ENCODE measurements at regions not wholly inside any gene's neighbourhood (a gene's known extent, or its start where the extent isn't known, plus 50 kb on each side); places are given as distances from the start of the nearest gene placed in this dataset.

DNA sequence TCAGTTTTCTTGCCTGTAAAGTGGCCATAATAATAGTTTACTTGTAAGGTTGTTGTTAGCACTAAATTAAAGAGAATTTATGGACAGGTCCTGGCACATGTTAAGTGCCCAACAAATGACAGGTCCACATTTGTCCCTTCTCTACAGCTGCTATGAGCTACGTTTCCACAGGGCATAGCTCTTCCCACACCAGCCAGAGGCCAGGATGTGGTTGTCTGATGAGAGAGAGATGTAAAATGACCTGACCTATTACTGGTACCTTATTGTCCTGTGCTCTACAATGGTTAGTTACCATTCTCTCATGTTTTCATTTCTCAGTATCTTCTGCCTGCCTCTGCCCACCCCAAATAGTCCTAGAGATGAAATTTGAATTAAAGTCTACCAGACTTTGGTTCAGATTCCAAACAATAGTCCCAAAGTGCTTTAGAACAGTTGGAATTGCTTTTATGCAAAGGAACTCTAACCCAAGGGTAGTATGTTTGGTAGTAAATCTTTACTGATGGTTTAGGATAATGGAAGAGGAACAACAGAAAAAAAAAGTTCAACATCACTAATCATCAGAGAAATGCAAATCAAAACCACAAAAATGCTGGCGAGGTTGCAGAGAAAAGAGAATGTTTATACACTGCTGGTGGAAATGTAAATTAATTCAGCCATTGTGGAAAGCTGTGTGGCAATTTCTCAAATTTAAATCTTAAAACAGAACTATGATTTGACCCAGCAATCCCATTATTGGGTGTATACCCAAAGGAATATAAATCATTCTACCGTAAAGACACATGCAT lies 57.1 kb upstream of the ANKFN1 start:
- H3K27me3 ChIP-seq (ENCODE audit: insufficient read depth, poor library complexity, severe bottlenecking), result no peaks in the 10 kb centered on the region
- no peak for DNase-seq (ENCODE audit: low read depth in 1 of 2, low spot score in 1 of 2)
- no peak for TF ChIP-seq SPI1 (IDR thresholded peaks at IDR 0.05; ENCODE audit: borderline replicate concordance, low read depth)
- TF ChIP-seq POLR2AphosphoS5 (IDR thresholded peaks at IDR 0.05; ENCODE audit: low read depth), result no peak
- TF ChIP-seq, protein P1, sequence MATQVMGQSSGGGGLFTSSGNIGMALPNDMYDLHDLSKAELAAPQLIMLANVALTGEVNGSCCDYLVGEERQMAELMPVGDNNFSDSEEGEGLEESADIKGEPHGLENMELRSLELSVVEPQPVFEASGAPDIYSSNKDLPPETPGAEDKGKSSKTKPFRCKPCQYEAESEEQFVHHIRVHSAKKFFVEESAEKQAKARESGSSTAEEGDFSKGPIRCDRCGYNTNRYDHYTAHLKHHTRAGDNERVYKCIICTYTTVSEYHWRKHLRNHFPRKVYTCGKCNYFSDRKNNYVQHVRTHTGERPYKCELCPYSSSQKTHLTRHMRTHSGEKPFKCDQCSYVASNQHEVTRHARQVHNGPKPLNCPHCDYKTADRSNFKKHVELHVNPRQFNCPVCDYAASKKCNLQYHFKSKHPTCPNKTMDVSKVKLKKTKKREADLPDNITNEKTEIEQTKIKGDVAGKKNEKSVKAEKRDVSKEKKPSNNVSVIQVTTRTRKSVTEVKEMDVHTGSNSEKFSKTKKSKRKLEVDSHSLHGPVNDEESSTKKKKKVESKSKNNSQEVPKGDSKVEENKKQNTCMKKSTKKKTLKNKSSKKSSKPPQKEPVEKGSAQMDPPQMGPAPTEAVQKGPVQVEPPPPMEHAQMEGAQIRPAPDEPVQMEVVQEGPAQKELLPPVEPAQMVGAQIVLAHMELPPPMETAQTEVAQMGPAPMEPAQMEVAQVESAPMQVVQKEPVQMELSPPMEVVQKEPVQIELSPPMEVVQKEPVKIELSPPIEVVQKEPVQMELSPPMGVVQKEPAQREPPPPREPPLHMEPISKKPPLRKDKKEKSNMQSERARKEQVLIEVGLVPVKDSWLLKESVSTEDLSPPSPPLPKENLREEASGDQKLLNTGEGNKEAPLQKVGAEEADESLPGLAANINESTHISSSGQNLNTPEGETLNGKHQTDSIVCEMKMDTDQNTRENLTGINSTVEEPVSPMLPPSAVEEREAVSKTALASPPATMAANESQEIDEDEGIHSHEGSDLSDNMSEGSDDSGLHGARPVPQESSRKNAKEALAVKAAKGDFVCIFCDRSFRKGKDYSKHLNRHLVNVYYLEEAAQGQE (IDR thresholded peaks at IDR 0.05; ENCODE audit: insufficient replicate concordance, low read depth), result no peak
- TF ChIP-seq, protein P2, sequence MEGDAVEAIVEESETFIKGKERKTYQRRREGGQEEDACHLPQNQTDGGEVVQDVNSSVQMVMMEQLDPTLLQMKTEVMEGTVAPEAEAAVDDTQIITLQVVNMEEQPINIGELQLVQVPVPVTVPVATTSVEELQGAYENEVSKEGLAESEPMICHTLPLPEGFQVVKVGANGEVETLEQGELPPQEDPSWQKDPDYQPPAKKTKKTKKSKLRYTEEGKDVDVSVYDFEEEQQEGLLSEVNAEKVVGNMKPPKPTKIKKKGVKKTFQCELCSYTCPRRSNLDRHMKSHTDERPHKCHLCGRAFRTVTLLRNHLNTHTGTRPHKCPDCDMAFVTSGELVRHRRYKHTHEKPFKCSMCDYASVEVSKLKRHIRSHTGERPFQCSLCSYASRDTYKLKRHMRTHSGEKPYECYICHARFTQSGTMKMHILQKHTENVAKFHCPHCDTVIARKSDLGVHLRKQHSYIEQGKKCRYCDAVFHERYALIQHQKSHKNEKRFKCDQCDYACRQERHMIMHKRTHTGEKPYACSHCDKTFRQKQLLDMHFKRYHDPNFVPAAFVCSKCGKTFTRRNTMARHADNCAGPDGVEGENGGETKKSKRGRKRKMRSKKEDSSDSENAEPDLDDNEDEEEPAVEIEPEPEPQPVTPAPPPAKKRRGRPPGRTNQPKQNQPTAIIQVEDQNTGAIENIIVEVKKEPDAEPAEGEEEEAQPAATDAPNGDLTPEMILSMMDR (IDR thresholded peaks at IDR 0.05; ENCODE audit: insufficient read depth, low read length), result no peak
- TF ChIP-seq GABPA (IDR thresholded peaks at IDR 0.05; ENCODE audit: low read depth), result no peak

DNA sequence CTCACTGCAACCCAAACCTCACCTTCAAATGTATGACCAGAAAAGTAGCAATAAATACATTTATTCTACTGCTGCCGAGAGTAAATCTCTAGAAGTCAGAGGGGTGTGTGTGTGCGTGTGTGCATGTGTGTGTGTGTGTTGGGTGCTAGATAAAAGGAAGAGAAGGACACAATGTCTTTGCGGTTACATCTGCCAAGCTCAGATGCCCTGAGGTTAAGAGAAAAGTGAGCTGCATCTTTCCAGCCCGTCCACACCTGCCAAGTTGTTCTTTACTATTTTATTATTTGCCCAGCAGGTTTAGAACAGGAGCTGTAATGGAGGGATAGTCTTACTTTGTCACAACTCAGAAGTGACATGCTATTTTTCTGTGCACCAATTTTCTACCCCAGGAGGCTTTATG lies 54.5 kb upstream of the ANKFN1 start:
- H3K27ac ChIP-seq (replicated peaks), result no peak overlapping the region
- TF ChIP-seq POLR2AphosphoS5 (IDR thresholded peaks at IDR 0.05; ENCODE audit: low read depth) (no peak), SPI1 (IDR thresholded peaks at IDR 0.05; ENCODE audit: borderline replicate concordance, low read depth) (no peak), GABPA (IDR thresholded peaks at IDR 0.05; ENCODE audit: low read depth) (no peak)
- TF ChIP-seq, protein P1 (IDR thresholded peaks at IDR 0.05; ENCODE audit: insufficient replicate concordance, low read depth), result no peak
- TF ChIP-seq, protein P2 (IDR thresholded peaks at IDR 0.05; ENCODE audit: insufficient read depth, low read length), result no peak

More for the DNA sequence above, 57.1 kb upstream of the ANKFN1 start:
- no peak overlapping the region for H3K27ac ChIP-seq (replicated peaks)
- H3K4me3 ChIP-seq (replicated peaks; ENCODE audit: insufficient read depth, low read length), result no peak overlapping the region

DNA sequence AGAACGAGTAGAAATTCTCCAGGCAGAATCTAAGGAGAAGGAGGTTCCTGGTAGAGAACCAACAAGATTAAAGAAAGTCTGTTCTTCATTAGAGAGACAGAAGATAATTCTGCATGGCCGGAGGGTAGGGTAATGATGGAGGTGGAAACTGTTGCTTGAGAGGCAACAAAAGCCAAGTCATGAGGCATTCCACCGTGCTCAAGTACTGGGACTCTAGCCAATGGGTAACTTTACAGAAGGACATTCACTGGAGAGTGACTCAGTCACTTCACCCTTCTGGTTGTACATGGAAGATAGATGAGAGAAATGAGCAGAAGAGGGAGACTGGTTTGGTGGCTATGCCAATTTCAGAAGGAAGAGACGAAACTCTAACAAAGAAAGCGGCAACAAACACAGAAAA lies 53.6 kb upstream of the ANKFN1 start:
- DNase-seq (ENCODE audit: low read depth in 1 of 2, low spot score in 1 of 2), result no peak

More for the DNA sequence above, 54.5 kb upstream of the ANKFN1 start:
- Histone ChIP-seq H3K4me3 (replicated peaks; ENCODE audit: insufficient read depth, low read length) (no peak overlapping the region), H3K27me3 (ENCODE audit: insufficient read depth, poor library complexity, severe bottlenecking) (no peaks in the 10 kb centered on the region)
- no peak for DNase-seq (ENCODE audit: low read depth in 1 of 2, low spot score in 1 of 2)

More for the DNA sequence above, 53.6 kb upstream of the ANKFN1 start:
- no peak overlapping the region for H3K4me3 ChIP-seq (replicated peaks; ENCODE audit: insufficient read depth, low read length)
- no peak overlapping the region for H3K27ac ChIP-seq (replicated peaks)
- H3K27me3 ChIP-seq (ENCODE audit: insufficient read depth, poor library complexity, severe bottlenecking), result no peaks in the 10 kb centered on the region
- TF ChIP-seq, protein P2 (IDR thresholded peaks at IDR 0.05; ENCODE audit: insufficient read depth, low read length), result no peak
- TF ChIP-seq SPI1 (IDR thresholded peaks at IDR 0.05; ENCODE audit: borderline replicate concordance, low read depth), result no peak
- TF ChIP-seq GABPA (IDR thresholded peaks at IDR 0.05; ENCODE audit: low read depth), result no peak
- TF ChIP-seq, protein P1 (IDR thresholded peaks at IDR 0.05; ENCODE audit: insufficient replicate concordance, low read depth), result no peak
- TF ChIP-seq POLR2AphosphoS5 (IDR thresholded peaks at IDR 0.05; ENCODE audit: low read depth), result no peak

Measured in HL-60 (cell line).